Stimulated activated naive CD8-positive, alpha-beta T cell treated with anti-CD3 and anti-CD28 coated beads, Interleukin-15, Interleukin-2, amounts not matched to agents 100 U/mL and 50 U/mL, for 24 hours (primary cell): ENCODE measurements at regions not wholly inside any gene's neighbourhood (a gene's known extent, or its start where the extent isn't known, plus 50 kb on each side); places are given as distances from the start of the nearest gene placed in this dataset.

Experiments
- ATAC-seq: fragments of 150-1000 bp; cut with Tn5 transposase; one replicate; pipeline ENCODE4 v1.10.0; 2021
- DNase-seq: peaks from one replicate; pipeline ENCODE4 v3.0.0; 2021

DNA sequence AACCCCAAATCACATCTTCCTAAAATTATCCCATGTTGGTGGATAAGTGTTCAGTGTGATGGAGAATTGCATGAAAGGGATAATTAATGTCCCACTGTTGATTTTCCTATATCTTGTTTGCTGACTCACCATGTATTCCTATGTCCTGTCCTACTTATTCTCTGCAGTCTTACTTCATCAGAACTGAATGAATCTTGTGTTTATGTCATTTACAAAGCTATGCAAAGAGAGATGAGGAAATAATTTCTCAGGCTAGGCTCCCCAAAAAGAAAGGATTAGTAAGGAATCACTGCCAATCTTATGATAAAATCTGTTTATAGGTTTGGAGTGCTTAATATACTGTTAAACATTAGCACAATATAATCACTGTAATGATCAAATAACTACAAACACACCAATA lies 360.8 kb downstream of the CRPPA start:
- no peak for DNase-seq
- no peak for ATAC-seq

DNA sequence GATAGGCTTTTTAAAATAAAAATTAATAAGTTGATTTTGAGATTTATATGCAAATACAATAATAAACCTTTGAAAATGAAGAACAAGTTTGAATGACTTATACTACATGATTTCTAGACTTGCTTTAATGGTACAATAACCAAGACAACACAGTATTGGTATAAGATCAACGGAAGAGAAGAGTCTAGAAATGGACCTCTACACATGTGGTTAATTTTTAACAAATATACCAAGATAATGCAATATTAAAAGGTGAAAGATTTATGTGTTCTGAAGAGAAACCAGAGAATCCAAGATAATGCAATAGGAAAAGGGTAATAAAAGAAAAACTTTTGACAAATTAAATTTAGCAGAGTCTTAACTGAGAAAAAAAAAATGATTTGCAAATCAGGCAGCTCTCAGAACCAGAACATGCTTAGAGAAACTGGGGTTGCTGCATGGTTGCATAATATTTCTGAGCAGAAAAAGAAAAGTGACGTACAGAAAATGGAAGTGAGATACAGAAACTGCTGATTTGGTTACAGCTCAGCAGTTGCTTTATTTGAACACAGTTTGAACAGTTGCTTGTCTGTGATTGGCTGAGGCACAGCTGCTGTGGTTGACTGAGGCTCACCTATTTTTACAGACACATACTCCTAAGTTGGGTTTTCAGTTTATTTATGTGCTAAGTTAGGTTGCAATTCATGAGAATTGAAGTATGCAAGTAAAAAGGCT lies 365.9 kb downstream of the CRPPA start:
- no peak for ATAC-seq

DNA sequence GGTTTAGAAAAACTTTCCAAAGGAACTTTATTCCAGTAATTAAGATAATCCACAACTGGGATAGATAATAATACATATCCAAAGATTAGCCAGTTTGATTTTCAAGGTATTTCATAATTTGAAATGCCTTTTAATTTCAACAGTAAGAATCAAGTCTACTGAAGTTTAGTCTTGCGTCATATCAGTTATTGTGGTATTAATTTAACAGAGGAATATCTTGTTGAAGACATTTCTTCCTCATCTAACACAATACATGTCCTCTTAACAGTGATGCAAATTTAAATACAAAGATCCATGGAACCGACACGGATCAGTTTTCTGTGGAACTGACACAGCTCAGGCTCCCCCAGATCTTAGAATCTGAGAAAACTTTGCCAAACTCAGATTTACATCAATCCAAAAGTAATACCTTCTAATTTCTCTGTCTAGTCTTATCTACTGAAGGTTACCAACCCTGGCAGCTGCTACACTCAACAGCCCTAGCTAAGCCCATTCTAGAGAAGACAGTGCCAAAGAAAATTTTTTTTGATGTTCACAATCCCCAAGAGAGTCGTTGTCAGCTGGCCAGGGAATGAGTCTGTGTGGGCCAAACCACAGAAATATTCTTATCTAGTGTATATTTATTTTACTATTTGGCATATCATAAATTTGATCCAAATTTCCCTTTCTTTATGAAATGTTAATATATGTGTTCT lies 365.2 kb upstream of the MEOX2 start:
- DNase-seq: no peak
- no peak for ATAC-seq

More for the DNA sequence above, 365.9 kb downstream of the CRPPA start:
- DNase-seq: no peak

DNA sequence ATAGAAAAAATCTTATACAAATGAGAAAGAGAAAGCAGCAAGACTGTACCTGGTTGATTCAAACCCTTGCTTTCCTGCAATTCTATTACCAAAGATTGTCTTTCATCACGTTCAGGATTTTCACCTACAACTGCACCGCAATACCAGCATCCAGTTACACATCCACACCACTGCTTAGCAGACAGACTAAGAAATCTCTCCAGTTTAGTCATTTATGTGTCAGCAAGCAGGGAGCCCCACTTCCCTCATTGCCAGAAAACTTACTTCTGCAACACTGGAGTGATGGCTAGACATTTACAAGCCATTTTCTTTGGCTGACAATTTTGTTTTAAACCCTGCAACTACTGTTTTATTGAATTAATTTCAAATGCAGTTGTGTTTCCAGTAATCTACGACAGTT lies 359.6 kb upstream of the MEOX2 start:
- DNase-seq (no peak), ATAC-seq (no peak)

DNA sequence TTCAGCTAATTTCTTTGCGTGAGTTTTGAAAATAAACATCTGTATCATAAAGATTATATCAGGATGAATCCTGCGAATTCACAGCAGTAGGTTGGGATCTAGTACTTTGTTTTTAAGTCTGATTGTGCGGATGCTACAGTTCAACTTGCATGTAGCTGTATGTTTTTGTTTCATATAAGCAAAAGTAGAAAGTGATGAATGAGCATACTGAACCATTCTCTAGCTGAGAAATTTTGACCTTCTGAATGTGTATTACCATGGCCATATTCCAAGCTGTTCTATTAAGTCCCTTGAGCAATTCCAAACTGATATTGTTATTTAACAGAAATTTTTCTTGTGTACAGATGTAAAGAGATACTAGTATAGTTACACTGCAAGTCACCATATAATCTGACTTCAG lies 358.8 kb upstream of the MEOX2 start:
- ATAC-seq (no peak), DNase-seq (no peak)

DNA sequence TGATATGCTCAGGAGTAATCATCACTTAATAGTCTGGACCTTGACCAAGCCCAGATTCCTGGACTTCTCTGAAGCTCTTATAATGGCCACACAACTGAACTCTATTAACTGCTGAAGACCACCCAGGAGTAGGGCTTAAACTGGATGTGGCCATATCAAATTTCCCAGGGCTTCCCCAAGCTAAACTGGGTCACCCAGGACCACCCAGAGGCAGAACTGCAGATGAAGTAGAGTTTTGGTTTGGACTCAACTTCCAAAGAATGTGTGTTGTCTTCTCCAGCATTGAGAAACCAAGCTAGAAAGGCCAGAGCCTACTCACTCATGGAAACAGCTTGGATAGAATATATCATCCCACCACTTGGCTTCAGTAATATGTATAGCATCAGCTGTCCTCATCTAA lies 358.2 kb upstream of the MEOX2 start:
- ATAC-seq: no peak

DNA sequence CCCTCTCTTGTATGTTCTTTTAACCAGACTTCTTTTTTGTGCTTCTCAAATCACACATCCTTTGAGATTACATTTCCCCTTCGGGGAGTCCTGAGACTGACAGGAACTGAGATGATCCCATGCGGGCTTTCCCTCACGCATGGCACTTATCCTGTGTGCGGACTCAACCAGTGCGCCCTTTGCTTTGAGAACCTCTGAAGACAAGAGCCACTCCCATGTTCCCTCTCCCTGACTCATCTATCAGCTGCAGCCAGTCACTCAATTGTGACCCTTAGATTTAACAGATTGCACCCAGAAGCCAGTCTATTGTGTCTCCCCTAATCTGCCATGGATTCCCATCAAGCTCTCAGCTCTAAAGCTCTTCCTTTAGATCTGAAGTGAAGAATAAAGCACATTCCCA lies 353.9 kb upstream of the MEOX2 start:
- ATAC-seq (no peak), DNase-seq (no peak)

More for the DNA sequence above, 358.2 kb upstream of the MEOX2 start:
- no peak for DNase-seq

DNA sequence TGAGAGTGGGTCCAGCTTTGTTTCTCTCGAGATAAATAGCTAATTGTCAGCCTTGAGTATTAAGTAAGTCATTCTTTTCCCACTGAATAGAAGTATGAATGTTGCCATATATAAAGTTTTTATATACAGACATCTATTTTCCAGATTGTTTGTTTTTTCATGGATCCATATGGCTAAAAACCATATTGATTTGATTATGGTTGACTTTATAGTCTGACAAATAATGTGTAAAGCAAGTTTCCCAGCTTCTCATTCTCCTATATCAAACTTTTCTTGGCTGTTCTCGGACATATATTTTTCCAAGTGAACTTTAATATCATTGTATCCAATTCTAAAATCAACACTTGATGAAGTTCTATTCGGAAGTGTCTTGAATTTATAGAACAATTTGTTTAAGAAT lies 352.4 kb upstream of the MEOX2 start:
- no peak for DNase-seq
- ATAC-seq: no peak

DNA sequence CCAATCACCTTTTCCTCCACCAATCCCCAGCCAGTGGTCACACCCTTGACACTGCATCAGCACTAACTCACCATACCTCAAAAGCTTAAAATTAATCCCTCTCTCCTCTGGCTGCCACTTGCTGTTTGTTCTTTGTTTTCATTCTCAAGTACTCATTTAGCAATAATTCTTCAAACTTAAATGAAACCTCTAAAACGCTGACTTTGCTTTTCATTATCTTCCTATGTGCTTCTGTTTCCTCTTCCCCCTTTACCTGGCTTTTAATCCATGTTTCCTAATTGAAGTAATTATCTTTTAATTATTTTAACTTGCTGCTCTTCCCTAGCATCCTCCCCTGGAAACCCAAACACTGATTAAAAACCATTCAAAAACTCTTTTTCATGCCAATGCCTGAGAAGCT lies 348.9 kb upstream of the MEOX2 start:
- DNase-seq (no peak), ATAC-seq (no peak)

DNA sequence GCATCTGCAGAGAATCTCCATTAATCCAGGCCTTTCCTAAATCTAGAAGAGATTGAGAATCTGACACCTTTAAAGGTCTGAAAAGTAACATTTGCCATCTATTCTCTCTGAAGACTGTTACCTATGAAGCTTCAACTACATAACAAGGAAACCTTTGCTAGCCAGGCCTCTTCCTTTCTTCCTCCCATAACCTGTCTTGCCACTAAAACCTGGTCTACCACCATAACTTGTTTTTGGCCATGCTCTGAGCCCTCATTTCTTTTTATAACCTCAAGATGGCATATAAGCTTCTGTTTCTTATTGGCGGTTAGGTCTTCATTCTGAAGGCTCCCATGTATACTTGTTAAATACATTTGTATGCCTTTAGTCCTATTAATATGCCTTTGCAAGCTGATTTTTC lies 348.4 kb upstream of the MEOX2 start:
- ATAC-seq: no peak
- no peak for DNase-seq

DNA sequence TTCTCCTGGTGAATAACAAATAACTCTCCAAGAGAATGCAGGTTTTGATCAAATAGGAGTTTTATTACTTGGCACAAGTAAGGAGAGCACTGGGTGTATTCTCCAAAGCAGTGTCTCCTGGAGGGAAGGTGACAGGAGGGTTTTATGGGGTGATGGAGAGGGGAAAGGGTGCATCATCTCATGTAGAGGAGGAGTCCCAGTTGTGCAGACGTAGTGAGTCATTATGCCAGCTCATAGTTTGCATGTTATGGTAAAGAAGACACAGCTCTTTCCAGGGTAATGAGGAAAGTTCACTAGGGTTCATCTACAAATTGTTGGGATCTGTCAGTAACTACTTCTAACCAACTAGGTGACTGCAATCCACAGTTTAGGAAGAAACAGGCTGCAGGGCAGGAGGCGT lies 347.9 kb upstream of the MEOX2 start:
- DNase-seq (no peak), ATAC-seq (no peak)

DNA sequence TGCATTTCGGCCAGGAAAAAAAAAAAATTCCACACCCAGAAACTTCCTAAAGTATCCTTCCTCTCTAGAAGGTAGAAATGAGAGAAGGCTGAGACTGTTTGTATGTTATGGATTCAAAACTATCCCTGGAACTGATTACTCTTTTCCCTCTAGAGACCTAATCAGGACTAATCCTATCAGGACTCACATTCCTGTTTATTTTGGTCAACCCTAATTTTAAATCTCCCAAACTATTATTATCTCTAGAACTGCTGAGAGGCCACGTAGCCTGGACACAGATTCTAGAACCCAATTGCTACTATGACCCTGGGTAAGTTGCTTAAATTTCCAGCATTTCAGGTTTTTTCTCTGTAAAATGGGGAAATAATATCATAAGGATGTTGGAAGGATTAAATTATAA lies 346.8 kb upstream of the MEOX2 start:
- DNase-seq (no peak), ATAC-seq (no peak)

DNA sequence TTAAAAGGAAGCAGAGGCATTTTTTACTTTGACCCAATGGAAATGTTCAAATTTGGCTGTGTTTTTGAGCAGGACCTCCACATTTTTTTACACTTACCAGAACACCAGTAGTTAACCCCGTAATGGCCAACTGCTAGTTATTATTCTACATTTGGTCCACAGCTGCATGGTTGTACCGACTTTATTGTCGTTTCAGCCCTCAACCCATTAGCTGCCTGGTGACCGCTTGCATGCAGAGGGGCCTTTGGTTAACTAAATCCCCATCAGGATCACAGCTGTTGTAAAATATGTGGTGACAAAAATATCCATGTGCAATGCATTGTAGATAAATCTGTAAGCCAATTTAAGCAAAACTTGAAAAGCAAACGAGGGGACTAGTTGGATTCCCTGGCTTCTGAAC lies 342.2 kb upstream of the MEOX2 start:
- ATAC-seq (no peak), DNase-seq (no peak)

DNA sequence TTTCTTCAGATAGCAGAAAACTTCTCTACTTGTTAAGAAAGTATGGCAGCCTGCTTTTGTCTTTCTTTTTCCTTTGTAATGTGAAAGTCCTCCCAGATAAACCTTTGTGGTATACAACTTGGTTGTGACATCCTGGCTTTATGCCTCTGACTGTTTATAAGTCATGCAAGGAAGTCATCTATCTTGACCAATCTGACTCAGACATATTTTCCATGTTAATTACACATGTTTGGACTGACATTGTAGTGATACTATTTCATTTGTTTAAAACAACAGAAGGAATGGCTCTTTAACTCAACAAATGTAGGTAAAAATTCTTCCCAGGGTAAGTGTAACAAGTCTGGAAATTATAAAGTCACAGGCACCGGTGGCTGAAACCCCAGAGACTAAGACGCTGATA lies 341.6 kb upstream of the MEOX2 start:
- ATAC-seq: no peak

DNA sequence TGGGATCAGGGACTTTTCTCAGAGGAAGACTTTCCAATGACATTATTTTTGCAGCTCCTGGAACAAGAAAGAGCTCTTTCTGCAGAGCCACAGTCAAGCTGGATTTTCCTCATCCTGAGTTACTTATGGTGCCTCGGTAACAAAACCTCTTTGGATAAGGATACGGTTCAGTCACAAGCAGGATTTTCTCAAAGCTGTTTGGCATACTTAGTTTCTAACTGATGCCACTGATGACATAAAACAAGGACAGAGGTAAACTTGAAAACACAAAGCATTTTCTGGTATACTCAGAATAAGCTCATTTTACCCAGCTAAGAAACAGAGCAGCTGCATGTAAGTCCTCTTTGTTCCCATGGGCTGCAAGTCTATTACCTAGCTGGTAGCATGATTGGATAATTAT lies 340.9 kb upstream of the MEOX2 start:
- ATAC-seq (no peak), DNase-seq (no peak)

More for the DNA sequence above, 341.6 kb upstream of the MEOX2 start:
- DNase-seq: no peak

DNA sequence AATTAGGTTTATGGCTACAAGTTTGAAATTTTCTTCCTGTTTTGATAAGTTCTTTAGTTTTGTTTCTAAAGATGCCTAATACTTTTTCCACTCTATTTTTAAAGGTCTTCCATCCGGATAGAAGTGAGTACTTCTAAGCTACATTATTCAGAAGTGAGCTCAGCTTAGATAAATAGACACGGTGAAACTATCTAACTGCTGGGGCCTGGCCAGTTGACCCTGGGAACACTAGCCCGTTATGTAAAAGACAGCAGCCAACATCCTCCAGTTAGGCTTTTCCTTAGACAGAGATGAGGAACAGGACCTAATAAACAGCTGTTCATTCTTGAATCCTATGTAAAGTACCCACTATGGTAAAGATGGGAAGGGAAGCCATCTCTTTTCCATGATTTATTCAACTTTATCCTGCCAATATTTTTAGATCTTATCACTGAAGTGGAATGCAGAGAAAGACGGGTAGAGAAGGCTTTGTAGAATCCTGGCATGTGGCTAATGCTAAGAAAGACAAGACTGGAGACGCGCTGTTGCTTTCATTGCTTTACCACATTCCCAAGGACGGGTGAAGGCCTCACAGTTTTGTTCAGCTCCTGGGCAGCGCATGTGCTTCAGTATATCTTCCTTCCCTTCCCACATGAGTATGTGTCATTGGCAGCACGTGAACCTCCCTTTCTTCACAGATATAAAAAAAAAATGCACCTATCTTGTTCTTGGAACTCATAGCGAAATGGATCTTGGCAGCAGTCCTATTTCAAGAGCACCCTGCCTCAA lies 340.0 kb upstream of the MEOX2 start:
- DNase-seq (no peak), ATAC-seq (no peak)

DNA sequence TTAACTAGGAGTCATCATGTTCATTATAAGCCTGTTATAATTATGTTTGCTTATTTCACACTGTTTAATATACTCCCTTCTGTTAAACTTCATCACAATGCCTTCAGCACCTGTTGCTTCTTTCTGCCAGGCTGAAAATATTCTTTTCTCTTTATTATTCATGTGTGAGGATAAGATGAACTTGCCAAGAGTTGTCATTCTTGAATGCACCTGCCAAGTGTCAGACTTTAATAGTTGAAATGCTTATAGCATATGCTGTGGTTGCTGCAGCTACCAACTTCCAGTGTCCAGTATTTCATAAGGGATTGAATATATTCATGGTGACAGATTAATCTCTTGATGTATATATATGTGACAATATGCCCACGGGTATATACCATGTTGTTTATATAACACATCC lies 339.2 kb upstream of the MEOX2 start:
- ATAC-seq (no peak), DNase-seq (no peak)

DNA sequence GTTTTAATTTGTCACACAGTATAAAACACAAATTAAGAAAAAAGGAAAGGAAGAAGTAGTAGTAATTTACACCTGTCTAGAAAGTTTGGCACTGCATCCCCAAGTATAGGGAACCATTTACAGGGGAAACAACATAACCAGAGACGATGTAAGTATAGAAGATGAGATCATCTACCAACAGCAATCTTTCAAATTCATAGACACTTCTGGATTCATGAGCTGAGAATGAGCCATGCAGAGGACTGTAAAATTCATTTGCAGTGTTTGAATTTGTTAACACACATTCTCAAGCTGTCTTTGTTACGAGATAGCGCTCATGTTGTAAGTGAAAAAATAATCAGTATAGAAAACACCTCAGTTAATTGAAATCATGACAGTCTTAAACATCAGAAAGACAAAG lies 337.0 kb upstream of the MEOX2 start:
- DNase-seq (no peak), ATAC-seq (no peak)

DNA sequence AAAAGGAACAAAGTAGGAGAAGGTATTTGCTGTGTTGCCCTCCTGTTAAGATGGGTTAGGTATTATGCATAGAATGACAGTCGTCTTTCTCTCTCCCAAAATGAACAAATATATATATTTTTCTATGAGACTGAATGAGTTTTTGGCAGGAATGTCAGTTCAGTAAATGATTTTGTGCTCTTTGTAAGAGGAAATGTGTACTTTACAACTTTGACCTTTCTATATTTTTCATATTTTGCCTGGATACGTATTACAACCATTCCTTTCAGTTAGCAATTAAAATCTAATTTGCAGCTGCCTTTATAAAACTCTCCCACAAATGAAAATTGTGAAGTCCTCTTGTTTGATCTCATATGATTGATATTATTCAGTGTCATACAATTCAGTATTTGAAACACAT lies 336.6 kb upstream of the MEOX2 start:
- no peak for DNase-seq

DNA sequence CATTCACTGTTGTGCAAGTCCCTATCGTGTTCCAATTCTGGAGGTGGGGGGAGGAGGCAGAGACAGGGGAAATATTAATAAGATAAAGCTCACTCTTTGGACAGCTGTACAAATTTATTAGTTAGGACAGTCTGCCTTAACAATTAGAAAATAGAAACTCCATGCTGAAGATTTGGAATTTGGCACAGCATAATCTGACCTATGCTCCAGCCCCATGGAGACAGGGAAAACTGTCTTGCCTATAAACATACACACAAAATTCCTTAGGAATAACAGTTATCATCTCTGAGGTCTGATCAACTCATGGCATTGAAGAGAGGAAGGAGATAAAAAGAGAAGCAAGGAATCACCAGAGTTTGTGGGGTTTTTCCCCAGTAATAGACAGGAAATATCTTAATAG lies 335.4 kb upstream of the MEOX2 start:
- DNase-seq (no peak), ATAC-seq (no peak)

More for the DNA sequence above, 336.6 kb upstream of the MEOX2 start:
- ATAC-seq: no peak

DNA sequence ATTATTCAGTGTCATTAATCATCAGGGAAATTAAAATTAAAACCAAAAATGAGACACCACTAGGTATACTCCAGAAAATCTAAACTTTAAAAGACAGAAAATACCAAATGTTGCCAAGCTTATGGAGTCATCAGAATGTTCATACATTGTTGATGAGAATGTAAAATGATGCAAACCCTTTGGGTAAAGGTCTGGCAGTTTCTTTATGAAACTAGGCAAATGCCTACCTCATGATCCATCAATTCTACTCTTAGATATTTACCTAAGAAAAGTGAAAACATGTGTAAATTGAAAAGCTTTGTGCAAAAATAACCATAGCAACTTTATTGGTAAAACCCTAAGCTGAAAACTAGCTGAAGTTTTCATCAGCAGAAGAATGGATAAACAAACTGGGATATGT lies 329.5 kb upstream of the MEOX2 start:
- DNase-seq (no peak), ATAC-seq (no peak)

DNA sequence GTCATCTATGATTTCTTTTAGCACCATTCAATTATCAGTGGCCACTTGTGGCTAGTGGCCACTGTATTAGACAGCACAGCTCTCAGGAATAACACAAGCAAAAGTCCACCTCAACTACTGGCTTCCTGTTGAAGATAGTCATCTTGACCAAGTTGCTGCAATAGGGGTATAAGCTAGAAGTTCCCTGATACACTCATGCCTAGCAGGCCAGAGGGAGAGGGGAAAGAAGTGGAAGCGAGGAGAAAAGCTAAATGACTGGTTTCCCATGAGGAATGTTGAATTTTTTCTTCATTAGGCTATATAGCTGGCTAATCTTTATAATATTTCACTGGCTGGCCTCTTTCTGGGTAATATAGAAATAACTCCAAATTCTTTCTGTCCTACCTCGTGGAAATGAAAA lies 327.5 kb upstream of the MEOX2 start:
- DNase-seq (no peak), ATAC-seq (no peak)

DNA sequence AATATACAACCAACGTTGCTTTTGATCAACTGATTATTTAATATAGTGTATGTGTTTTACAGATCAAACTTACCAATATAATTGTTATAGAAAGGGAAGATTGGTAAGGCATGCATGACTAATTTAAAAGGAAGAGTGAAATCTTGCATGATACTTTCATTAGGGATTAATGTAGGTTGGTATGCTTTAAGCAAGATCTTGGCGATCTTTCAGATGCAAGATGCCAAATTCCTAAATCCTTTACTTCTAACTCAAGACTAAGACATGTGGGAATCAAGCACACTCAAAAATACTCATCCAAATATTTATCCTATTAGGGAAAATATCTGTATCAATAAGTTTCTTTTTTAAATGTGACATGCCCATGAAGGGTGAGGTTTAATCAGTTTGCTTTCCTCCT lies 321.4 kb upstream of the MEOX2 start:
- ATAC-seq: no peak
- no peak for DNase-seq
